SK-N-SH (cell line): ENCODE measurements at regions not wholly inside any gene's neighbourhood (a gene's known extent, or its start where the extent isn't known, plus 50 kb on each side); places are given as distances from the start of the nearest gene placed in this dataset.

Experiments
- CHD2 ChIP-seq: fragments of 150-350 bp; IDR thresholded peaks from 2 replicates; pipeline ENCODE4 v1.6.1; 2018; ENCODE audit warnings: low read length; ENCODE audit not compliant: partially characterized antibody
- FOSL2 ChIP-seq: IDR thresholded peaks from 2 replicates; pipeline ENCODE4 v1.4.0; 2012; ENCODE audit warnings: low read depth, mild to moderate bottlenecking, moderate library complexity, borderline replicate concordance
- RAD21 ChIP-seq: IDR thresholded peaks from 2 replicates; pipeline ENCODE4 v1.6.1; 2012; ENCODE audit warnings: mild to moderate bottlenecking, low read length
- SMC3 ChIP-seq: IDR thresholded peaks from 2 replicates; pipeline ENCODE4 v1.6.1; 2012; ENCODE audit warnings: low read depth, low read length, improper control_type of control experiment
- TEAD4 ChIP-seq: IDR thresholded peaks from 2 replicates; pipeline ENCODE4 v1.4.0; 2012; ENCODE audit warnings: mild to moderate bottlenecking, borderline replicate concordance; ENCODE audit not compliant: insufficient read depth
- YY1 ChIP-seq: IDR thresholded peaks from 2 replicates; pipeline ENCODE4 v1.4.0; 2012; ENCODE audit warnings: low read depth, mild to moderate bottlenecking
- TF ChIP-seq, protein P1 (sequence below): fragments of 200-600 bp; sonication (generic); IDR thresholded peaks from 2 replicates; pipeline ENCODE4 v1.6.1; 2017; ENCODE audit warnings: antibody characterized with exemption, mild to moderate bottlenecking, moderate library complexity

GRCh38 chr20:55776176-55776575 is 229.1 kb downstream of the CBLN4 start:
- TF ChIP-seq RAD21 (no peak), FOSL2 (no peak), YY1 (no peak), CHD2 (no peak), TEAD4 (no peak), SMC3 (no peak)
- TF ChIP-seq, protein P1, sequence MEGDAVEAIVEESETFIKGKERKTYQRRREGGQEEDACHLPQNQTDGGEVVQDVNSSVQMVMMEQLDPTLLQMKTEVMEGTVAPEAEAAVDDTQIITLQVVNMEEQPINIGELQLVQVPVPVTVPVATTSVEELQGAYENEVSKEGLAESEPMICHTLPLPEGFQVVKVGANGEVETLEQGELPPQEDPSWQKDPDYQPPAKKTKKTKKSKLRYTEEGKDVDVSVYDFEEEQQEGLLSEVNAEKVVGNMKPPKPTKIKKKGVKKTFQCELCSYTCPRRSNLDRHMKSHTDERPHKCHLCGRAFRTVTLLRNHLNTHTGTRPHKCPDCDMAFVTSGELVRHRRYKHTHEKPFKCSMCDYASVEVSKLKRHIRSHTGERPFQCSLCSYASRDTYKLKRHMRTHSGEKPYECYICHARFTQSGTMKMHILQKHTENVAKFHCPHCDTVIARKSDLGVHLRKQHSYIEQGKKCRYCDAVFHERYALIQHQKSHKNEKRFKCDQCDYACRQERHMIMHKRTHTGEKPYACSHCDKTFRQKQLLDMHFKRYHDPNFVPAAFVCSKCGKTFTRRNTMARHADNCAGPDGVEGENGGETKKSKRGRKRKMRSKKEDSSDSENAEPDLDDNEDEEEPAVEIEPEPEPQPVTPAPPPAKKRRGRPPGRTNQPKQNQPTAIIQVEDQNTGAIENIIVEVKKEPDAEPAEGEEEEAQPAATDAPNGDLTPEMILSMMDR, result no peak
